ENCODE measurements at regions not wholly inside any gene's neighbourhood (a gene's known extent, or its start where the extent isn't known, plus 50 kb on each side); places are given as distances from the start of the nearest gene placed in this dataset.

DNA sequence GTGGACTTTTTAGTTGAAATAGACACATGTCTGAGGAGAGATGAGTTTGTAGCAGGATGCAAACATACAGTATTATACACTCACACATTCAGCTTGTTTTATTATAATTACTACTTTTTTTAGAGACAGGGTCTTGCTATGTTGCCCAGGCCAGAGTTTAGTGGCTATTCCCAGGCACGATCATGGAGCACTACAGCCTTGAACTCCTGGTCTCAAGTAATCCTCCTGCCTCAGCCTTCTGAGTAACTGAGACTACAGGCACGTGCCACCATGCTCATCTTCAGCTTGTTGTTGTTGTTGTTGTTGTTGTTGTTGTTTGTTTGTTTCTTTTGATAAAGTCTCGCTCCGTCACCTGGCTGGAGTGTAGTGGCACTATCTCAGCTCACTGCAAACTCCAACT is 94.7 kb upstream of the ACSL4 start:
- ChIA-PET POLR2A (interaction anchor here (0.9 to 1.6 kb wide), 2 partner anchors 11 kb away, joined by 3 read pairs; no protein-coding TSS in a partner anchor), SMC1A (ENCODE audit: uncharacterized antibody, unreplicated experiment) (interaction anchor here (0.6 to 2.2 kb wide), 9 partner anchors 8 to 116 kb away, joined by 3 to 14 read pairs (median 5); no protein-coding TSS in a partner anchor), RAD21 (ENCODE audit: unreplicated experiment) (interaction anchor here (1.4 kb wide), 1 partner anchor 9 kb away, joined by 3 read pairs; no protein-coding TSS in a partner anchor), CTCF (interaction anchor here (0.9 to 2.2 kb wide), 8 partner anchors 9 to 63 kb away, joined by 3 to 7 read pairs (median 4); no protein-coding TSS in a partner anchor)
- Histone ChIP-seq H3K27me3 (replicated peaks in 1 of 2; ENCODE audit: control insufficient read depth in 2 of 2, insufficient read depth in 2 of 2, low read length in 1 of 2) (no peaks in the 10 kb centered on the region), H3K4me2 (ENCODE audit: control insufficient read depth, insufficient read depth) (no peak overlapping the region), H3K79me2 (ENCODE audit: control insufficient read depth, insufficient read depth, low read length) (no peaks in the 10 kb centered on the region), H3K4me1 (ENCODE audit: control insufficient read depth, insufficient read depth, low read length) (no peaks in the 10 kb centered on the region), H3K27ac (ENCODE audit: control insufficient read depth, insufficient read depth) (no peak overlapping the region), H3K9ac (ENCODE audit: control insufficient read depth, insufficient read depth, low read length) (no peak overlapping the region), H3K36me3 (ENCODE audit: control insufficient read depth in 2 of 2, insufficient read depth in 2 of 2, low read length in 1 of 2) (no peaks in the 10 kb centered on the region), H3K4me3 (no peak overlapping the region), H2AFZ (ENCODE audit: control insufficient read depth, low read depth, low read length) (no peak overlapping the region), H3K9me3 (replicated peaks; ENCODE audit: control insufficient read depth, insufficient read depth, low read length) (no peaks in the 10 kb centered on the region), H4K20me1 (ENCODE audit: control insufficient read depth, insufficient read depth) (no peaks in the 10 kb centered on the region)
- no peak for FAIRE-seq
- BruUV-seq (replicated peaks) = no TSS peak
- WGBS (ENCODE audit: insufficient coverage, insufficient replicate concordance, low lambda C conversion rate, missing lambda C conversion rate) = 33% methylated on average over 4 of the region's 4 CpGs
- no peak for ATAC-seq
- no peak for DNase-seq (ENCODE audit: low read depth, low spot score)
- in situ Hi-C loops (cut with MboI) (no loop called here), intact Hi-C loops (cut with micrococcal nuclease; ENCODE audit: unreplicated experiment) (no loop called here)
- no peak for TF ChIP-seq ZSCAN29 (IDR thresholded peaks at IDR 0.05)
- TF ChIP-seq CEBPB (IDR thresholded peaks at IDR 0.05; ENCODE audit: borderline replicate concordance in 1 of 2, low read depth in 2 of 2, low read length in 2 of 2) = no peak
- TF ChIP-seq RFX5 (IDR thresholded peaks at IDR 0.05; ENCODE audit: low read depth, low read length) = no peak
- no peak for TF ChIP-seq STAT1 (conservative IDR thresholded peaks at IDR 0.05)
- no peak for TF ChIP-seq GABPA (IDR thresholded peaks at IDR 0.05; ENCODE audit: low read depth)
- no peak for TF ChIP-seq PKNOX1 (IDR thresholded peaks at IDR 0.05)
- TF ChIP-seq ZBED1 (IDR thresholded peaks at IDR 0.05; ENCODE audit: borderline replicate concordance) = no peak
- TF ChIP-seq, protein P1, sequence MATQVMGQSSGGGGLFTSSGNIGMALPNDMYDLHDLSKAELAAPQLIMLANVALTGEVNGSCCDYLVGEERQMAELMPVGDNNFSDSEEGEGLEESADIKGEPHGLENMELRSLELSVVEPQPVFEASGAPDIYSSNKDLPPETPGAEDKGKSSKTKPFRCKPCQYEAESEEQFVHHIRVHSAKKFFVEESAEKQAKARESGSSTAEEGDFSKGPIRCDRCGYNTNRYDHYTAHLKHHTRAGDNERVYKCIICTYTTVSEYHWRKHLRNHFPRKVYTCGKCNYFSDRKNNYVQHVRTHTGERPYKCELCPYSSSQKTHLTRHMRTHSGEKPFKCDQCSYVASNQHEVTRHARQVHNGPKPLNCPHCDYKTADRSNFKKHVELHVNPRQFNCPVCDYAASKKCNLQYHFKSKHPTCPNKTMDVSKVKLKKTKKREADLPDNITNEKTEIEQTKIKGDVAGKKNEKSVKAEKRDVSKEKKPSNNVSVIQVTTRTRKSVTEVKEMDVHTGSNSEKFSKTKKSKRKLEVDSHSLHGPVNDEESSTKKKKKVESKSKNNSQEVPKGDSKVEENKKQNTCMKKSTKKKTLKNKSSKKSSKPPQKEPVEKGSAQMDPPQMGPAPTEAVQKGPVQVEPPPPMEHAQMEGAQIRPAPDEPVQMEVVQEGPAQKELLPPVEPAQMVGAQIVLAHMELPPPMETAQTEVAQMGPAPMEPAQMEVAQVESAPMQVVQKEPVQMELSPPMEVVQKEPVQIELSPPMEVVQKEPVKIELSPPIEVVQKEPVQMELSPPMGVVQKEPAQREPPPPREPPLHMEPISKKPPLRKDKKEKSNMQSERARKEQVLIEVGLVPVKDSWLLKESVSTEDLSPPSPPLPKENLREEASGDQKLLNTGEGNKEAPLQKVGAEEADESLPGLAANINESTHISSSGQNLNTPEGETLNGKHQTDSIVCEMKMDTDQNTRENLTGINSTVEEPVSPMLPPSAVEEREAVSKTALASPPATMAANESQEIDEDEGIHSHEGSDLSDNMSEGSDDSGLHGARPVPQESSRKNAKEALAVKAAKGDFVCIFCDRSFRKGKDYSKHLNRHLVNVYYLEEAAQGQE (IDR thresholded peaks at IDR 0.05; ENCODE audit: low read depth, low read length) = no peak
- no peak for TF ChIP-seq HDGF (IDR thresholded peaks at IDR 0.05)
- TF ChIP-seq YBX1 (IDR thresholded peaks at IDR 0.05) = no peak
